ENCODE measurements at regions not wholly inside any gene's neighbourhood (a gene's known extent, or its start where the extent isn't known, plus 50 kb on each side); places are given as distances from the start of the nearest gene placed in this dataset.

DNA sequence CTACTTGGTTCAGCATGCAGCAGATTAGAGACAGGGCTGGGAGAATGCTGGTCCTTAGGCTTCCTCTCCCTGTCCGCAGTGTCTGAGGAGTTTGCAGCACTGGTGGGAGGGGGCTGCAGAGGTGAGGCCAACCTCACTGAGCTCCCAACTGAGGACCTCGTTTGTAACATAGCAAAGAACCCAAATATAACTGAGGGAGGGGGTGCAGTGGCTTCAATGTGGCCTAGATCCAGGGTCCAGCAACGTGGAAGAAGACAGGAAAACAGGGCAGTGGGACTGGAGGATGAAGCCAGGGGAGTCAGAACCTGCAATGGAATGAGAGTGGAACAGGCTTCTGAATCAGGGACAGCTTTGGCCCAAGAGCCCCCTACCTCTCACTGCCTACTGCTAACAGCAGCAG, 84.3 kb upstream of the MAFB start:
- Mint-ChIP-seq H3K4me3 (ENCODE audit: low read depth, unreplicated experiment) (no peak overlapping the region), H3K9me3 (ENCODE audit: low read depth, unreplicated experiment) (no peaks in the 10 kb centered on the region), H3K27ac (ENCODE audit: unreplicated experiment) (no peak overlapping the region), H3K36me3 (ENCODE audit: insufficient read depth, unreplicated experiment) (no peaks in the 10 kb centered on the region), H3K27me3 (ENCODE audit: unreplicated experiment) (peaks cover 91% of the 10 kb centered on the region), H3K4me1 (ENCODE audit: low read depth, unreplicated experiment) (no peaks in the 10 kb centered on the region)
- TF ChIP-seq, protein P1, sequence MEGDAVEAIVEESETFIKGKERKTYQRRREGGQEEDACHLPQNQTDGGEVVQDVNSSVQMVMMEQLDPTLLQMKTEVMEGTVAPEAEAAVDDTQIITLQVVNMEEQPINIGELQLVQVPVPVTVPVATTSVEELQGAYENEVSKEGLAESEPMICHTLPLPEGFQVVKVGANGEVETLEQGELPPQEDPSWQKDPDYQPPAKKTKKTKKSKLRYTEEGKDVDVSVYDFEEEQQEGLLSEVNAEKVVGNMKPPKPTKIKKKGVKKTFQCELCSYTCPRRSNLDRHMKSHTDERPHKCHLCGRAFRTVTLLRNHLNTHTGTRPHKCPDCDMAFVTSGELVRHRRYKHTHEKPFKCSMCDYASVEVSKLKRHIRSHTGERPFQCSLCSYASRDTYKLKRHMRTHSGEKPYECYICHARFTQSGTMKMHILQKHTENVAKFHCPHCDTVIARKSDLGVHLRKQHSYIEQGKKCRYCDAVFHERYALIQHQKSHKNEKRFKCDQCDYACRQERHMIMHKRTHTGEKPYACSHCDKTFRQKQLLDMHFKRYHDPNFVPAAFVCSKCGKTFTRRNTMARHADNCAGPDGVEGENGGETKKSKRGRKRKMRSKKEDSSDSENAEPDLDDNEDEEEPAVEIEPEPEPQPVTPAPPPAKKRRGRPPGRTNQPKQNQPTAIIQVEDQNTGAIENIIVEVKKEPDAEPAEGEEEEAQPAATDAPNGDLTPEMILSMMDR (IDR thresholded peaks at IDR 0.05; ENCODE audit: unreplicated experiment): no peak
- intact Hi-C loops (cut with micrococcal nuclease; ENCODE audit: unreplicated experiment): no loop called here
- DNase-seq: no peak
- CTCF ChIA-PET: no interaction called here
- no TSS peak for BruUV-seq (replicated peaks)

DNA sequence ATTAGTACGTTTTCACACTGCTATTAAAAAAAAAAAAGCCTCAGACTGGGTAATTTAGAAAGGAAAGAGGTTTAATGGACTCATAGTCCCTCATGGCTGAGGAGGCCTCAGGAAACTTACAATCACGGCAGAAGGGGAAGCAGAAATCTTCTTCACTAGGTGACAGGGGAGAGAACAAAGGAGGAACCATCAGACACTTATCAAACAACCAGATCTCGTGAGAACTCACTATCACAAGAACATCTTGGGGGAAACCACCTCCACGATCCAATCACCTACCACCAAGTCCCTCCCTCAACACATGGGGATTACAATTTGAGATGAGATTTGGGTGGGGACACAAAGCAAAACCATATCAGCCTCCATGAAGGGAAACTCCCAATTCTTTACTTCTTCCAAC, 85.2 kb upstream of the MAFB start:
- H3K27ac Mint-ChIP-seq (ENCODE audit: unreplicated experiment): no peak overlapping the region
- no peak for DNase-seq
- CTCF ChIA-PET: no interaction called here
- intact Hi-C loops (cut with micrococcal nuclease; ENCODE audit: unreplicated experiment): no loop called here
- H3K27me3 Mint-ChIP-seq (ENCODE audit: unreplicated experiment): peaks cover 89% of the 10 kb centered on the region
- TF ChIP-seq, protein P1 (IDR thresholded peaks at IDR 0.05; ENCODE audit: unreplicated experiment): no peak
- H3K9me3 Mint-ChIP-seq (ENCODE audit: low read depth, unreplicated experiment): no peaks in the 10 kb centered on the region
- no peak overlapping the region for H3K4me3 Mint-ChIP-seq (ENCODE audit: low read depth, unreplicated experiment)
- no peaks in the 10 kb centered on the region for H3K4me1 Mint-ChIP-seq (ENCODE audit: low read depth, unreplicated experiment)
- H3K36me3 Mint-ChIP-seq (ENCODE audit: insufficient read depth, unreplicated experiment): no peaks in the 10 kb centered on the region
- no TSS peak for BruUV-seq (replicated peaks)

DNA sequence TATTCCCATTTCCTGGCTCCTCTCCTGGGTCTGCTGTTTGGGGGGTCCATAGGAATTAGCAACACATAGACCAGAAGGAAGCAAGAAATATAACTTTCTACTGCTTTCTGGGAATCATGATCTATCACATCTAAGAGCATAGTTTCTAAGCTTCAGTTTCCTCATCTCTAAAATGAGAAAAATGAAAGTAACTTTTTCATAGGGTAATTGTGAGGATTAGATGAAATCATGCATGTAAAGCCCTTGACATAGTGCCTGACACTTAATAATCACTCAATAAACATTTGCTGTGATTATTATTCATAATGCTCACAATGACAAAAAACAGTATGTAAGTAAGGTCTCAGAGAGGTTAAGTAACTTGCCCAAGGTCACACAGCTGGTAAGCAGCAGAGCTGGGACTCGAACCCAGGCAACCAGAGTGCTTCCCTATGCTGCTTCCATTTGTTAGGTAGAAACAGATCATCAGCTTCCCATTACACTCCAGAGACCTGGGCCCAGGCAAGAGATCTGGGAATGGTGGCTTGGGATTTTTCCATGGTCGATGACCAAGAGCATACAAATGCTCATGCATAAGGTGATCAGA, 86.6 kb upstream of the MAFB start:
- no TSS peak for BruUV-seq (replicated peaks)
- Mint-ChIP-seq H3K27ac (ENCODE audit: unreplicated experiment) (no peak overlapping the region), H3K27me3 (ENCODE audit: unreplicated experiment) (peaks cover 75% of the 10 kb centered on the region), H3K9me3 (ENCODE audit: low read depth, unreplicated experiment) (no peaks in the 10 kb centered on the region), H3K36me3 (ENCODE audit: insufficient read depth, unreplicated experiment) (no peaks in the 10 kb centered on the region), H3K4me1 (ENCODE audit: low read depth, unreplicated experiment) (no peaks in the 10 kb centered on the region), H3K4me3 (ENCODE audit: low read depth, unreplicated experiment) (no peak overlapping the region)
- no peak for DNase-seq
- TF ChIP-seq, protein P1 (IDR thresholded peaks at IDR 0.05; ENCODE audit: unreplicated experiment): no peak
- CTCF ChIA-PET: no interaction called here
- intact Hi-C loops (cut with micrococcal nuclease; ENCODE audit: unreplicated experiment): no loop called here

DNA sequence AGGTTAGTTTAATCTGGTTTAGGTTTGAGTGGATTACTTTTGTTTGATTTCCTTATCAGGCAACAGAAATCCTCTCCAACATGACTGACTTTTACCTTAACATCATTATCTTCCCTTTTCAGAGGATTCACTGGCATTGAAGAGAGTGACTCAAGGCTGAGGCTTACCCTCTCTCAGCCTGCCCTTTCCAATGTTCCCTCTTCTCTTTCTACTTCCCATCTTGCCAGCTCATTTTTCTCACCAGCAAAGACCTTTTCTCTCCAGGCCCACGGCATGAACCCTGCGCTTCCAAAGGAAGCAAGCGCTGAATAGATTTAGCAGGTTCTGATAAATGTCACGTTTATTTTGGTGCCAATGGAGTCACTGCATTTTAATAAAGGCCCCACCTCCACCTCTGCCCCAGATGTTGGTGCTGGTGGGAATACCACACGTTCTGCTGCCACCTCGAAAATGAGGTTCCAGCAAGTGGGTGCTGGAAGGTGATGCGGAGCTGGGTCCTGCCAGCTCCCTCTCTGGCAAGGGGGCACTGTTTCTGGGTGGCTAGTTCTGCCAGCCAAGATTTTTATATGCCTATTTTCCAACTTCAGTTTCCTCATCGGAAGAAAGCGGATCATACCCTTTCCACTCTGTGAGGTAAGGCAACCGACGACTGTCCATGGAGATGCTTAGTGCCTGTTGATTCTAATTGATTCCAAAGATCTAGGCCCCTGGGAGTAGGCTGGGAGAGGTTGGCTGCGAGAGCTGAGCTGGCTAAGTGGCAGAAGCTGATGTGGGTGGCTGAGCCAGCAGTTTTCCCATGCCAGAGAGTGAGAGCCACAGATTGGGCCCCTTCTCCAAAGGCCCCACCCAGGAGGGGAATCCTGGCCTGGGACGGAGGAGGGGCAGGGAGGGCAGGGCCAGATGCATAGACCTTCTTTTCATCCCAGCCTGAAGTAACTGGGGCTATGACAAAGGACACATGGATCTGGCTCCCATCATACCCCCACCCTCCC, 87.7 kb upstream of the MAFB start:
- intact Hi-C loops (cut with micrococcal nuclease; ENCODE audit: unreplicated experiment): no loop called here
- H3K27ac Mint-ChIP-seq (ENCODE audit: unreplicated experiment): no peak overlapping the region
- TF ChIP-seq, protein P1 (IDR thresholded peaks at IDR 0.05; ENCODE audit: unreplicated experiment): no peak
- DNase-seq: no peak
- CTCF ChIA-PET: no interaction called here
- peaks cover 64% of the 10 kb centered on the region for H3K27me3 Mint-ChIP-seq (ENCODE audit: unreplicated experiment)
- H3K9me3 Mint-ChIP-seq (ENCODE audit: low read depth, unreplicated experiment): no peaks in the 10 kb centered on the region
- BruUV-seq (replicated peaks): no TSS peak
- no peaks in the 10 kb centered on the region for H3K36me3 Mint-ChIP-seq (ENCODE audit: insufficient read depth, unreplicated experiment)
- no peaks in the 10 kb centered on the region for H3K4me1 Mint-ChIP-seq (ENCODE audit: low read depth, unreplicated experiment)
- no peak overlapping the region for H3K4me3 Mint-ChIP-seq (ENCODE audit: low read depth, unreplicated experiment)

Data from Calu3 (cell line).